ENCODE measurements at regions not wholly inside any gene's neighbourhood (a gene's known extent, or its start where the extent isn't known, plus 50 kb on each side); places are given as distances from the start of the nearest gene placed in this dataset.

DNA sequence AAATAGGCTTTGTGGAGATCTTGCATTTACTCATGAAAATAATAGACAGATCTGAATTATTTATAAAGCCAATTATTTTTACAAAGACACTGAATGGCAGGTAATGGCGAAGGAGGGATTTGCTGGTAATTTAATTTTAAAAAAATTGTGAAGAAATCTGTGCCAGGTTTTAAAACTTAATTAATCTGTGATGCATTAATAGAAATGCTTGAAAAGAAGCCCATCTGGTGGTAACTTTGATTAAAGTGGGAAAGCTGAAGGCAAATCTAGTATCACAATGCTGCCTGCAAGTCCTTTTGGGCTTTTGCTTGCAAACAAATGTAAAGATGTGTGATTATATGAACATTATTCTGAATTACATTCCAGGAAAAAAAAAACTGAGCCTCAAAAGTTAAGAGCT lies 433.2 kb upstream of the DEPDC1 start:
- no peak overlapping the region for H3K4me3 ChIP-seq
- no peak for TF ChIP-seq POLR2A (IDR thresholded peaks at IDR 0.05)
- no peak for TF ChIP-seq EP300 (IDR thresholded peaks at IDR 0.05)
- TF ChIP-seq POLR2AphosphoS5 (IDR thresholded peaks at IDR 0.05): no peak
- TF ChIP-seq, protein P1, sequence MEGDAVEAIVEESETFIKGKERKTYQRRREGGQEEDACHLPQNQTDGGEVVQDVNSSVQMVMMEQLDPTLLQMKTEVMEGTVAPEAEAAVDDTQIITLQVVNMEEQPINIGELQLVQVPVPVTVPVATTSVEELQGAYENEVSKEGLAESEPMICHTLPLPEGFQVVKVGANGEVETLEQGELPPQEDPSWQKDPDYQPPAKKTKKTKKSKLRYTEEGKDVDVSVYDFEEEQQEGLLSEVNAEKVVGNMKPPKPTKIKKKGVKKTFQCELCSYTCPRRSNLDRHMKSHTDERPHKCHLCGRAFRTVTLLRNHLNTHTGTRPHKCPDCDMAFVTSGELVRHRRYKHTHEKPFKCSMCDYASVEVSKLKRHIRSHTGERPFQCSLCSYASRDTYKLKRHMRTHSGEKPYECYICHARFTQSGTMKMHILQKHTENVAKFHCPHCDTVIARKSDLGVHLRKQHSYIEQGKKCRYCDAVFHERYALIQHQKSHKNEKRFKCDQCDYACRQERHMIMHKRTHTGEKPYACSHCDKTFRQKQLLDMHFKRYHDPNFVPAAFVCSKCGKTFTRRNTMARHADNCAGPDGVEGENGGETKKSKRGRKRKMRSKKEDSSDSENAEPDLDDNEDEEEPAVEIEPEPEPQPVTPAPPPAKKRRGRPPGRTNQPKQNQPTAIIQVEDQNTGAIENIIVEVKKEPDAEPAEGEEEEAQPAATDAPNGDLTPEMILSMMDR (IDR thresholded peaks at IDR 0.05): no peak
- H3K4me1 ChIP-seq: no peaks in the 10 kb centered on the region
- no peaks in the 10 kb centered on the region for H3K36me3 ChIP-seq
- DNase-seq: no peak
- WGBS, 2 donors: 89 to 94% methylated on average over 1 of the region's 1 CpG
- intact Hi-C loops (cut with DNase I): no loop called here
- no peaks in the 10 kb centered on the region for H3K9me3 ChIP-seq
- H3K27me3 ChIP-seq: no peaks in the 10 kb centered on the region
- H3K27ac ChIP-seq: no peak overlapping the region

DNA sequence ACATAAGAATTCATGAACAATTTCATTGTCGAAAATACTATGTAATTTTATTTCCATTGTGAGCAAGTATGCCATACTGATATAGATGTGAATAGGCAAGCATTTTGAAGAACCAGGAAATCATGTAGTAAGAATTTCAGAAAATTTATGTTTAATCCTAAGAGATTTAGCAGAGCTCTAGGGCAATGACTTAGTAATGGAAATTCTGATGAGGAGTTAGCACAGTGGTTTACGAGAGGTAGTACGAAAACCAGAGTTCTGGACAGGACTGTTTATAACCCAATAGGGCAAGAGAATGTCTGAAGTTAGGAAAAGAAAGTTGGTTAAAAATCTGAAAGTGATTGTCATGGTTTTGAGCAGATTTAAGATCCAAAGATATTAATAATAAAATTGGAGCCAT lies 439.6 kb upstream of the DEPDC1 start:
- 79 to 90% methylated on average over 3 of the region's 3 CpGs for WGBS, 2 donors
- H3K27ac ChIP-seq: peak overlapping the region in 2 of 4 donors; percentile 9 to 73
- intact Hi-C loops (cut with DNase I): no loop called here
- H3K4me3 ChIP-seq: no peak overlapping the region
- H3K27me3 ChIP-seq: no peaks in the 10 kb centered on the region
- no peaks in the 10 kb centered on the region for H3K36me3 ChIP-seq
- no peaks in the 10 kb centered on the region for H3K9me3 ChIP-seq
- no peak for DNase-seq
- TF ChIP-seq, protein P1 (IDR thresholded peaks at IDR 0.05): no peak
- TF ChIP-seq POLR2AphosphoS5 (IDR thresholded peaks at IDR 0.05) (peak; percentile 44 to 63 (median 54)), EP300 (IDR thresholded peaks at IDR 0.05) (peak in 1 of 4 donors; percentile 48), POLR2A (IDR thresholded peaks at IDR 0.05) (no peak)
- peaks cover 0 to 33% (median 22%) of the 10 kb centered on the region in 4 donors for H3K4me1 ChIP-seq

DNA sequence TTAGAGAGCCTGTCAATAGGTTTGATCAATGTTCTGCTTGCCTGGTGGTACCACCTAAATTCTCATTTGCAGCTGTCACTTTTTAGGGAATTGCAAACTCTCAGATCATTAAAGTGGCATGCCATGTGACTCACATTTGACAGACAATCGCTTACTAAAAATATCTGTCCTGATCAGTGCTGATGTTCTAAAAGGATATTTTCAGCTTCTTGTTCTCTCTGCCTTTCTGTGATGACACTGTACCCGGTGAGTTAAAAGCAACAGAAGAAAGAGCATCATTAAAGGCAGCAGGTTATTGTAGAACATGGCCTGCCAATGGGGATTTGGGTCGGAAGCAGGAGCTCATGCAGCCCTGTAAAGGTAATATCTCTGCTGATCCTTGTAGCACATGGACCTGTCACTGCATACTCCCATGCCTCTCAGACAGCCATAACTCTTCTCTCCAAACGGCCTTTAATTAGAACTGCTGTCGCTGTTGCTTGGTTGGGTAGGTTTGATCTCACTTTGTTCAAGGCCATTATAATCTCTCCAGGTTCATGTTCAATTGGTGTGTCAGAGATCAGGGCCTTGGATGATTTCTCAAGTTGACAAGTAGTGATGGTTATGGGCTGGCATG lies 441.3 kb upstream of the DEPDC1 start:
- no peaks in the 10 kb centered on the region for H3K36me3 ChIP-seq
- no peaks in the 10 kb centered on the region for H3K27me3 ChIP-seq
- H3K9me3 ChIP-seq: no peaks in the 10 kb centered on the region
- H3K4me3 ChIP-seq: no peak overlapping the region
- TF ChIP-seq, protein P1 (IDR thresholded peaks at IDR 0.05): no peak
- no peak for TF ChIP-seq EP300 (IDR thresholded peaks at IDR 0.05)
- no peak for TF ChIP-seq POLR2A (IDR thresholded peaks at IDR 0.05)
- no peak for TF ChIP-seq POLR2AphosphoS5 (IDR thresholded peaks at IDR 0.05)
- peak overlapping the region in 3 of 4 donors; percentile 9 to 73 (median 47) for H3K27ac ChIP-seq
- no peak for DNase-seq
- intact Hi-C loops (cut with DNase I): no loop called here
- peaks cover 0 to 33% (median 22%) of the 10 kb centered on the region in 4 donors for H3K4me1 ChIP-seq
- 84 to 88% methylated on average over 5 of the region's 5 CpGs for WGBS, 2 donors

DNA sequence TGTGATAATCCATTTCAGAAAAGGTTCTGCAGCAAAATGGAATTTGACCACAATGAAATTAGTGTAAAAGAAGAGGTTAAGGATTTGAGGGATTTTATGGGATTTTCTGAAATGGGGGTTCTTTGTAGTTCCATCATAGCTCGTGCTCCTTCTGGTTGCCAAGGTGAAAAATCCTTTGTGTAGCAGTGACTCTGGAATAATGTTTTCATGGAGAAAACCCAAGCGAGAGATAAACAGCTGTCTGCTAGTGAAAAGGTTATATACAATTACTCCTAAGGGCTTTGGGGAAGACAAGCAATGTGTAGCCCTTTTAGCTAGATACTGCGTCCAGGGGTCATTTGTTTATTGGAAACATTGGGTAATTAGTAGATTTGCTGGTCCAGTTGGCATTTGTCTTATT lies 453.2 kb upstream of the DEPDC1 start:
- no peak overlapping the region for H3K4me3 ChIP-seq
- no peaks in the 10 kb centered on the region for H3K36me3 ChIP-seq
- intact Hi-C loops (cut with DNase I): no loop called here
- H3K9me3 ChIP-seq: no peaks in the 10 kb centered on the region
- no peaks in the 10 kb centered on the region for H3K27me3 ChIP-seq
- DNase-seq: no peak
- TF ChIP-seq POLR2A (IDR thresholded peaks at IDR 0.05): no peak
- no peak for TF ChIP-seq EP300 (IDR thresholded peaks at IDR 0.05)
- H3K27ac ChIP-seq: no peak overlapping the region
- peaks cover 0 to 21% (median 18%) of the 10 kb centered on the region in 4 donors for H3K4me1 ChIP-seq
- WGBS, 2 donors: 70 to 75% methylated on average over 3 of the region's 3 CpGs

DNA sequence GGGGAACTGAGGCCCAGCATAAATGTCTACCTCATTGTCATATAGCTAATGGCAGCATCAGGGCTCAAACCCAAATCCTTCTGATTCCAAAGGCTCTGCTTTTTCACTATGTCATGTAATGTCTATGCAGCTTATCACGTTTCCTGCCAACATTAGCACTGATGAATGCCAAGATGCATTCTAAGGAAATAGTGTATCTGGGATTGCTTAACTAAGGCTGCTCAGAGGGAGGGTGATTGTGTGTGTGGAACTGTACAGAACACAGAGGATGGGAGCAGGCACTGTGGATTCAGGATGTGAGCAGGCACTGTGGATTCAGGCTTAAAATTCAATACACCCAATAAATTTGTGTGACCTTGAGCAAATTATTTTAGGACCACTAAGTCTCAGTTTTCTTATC lies 456.4 kb upstream of the DEPDC1 start:
- H3K4me1 ChIP-seq: peaks cover 0 to 33% (median 28%) of the 10 kb centered on the region in 4 donors
- H3K36me3 ChIP-seq: no peaks in the 10 kb centered on the region
- H3K4me3 ChIP-seq: no peak overlapping the region
- H3K9me3 ChIP-seq: no peaks in the 10 kb centered on the region
- 59 to 76% methylated on average over 1 of the region's 1 CpG for WGBS, 2 donors
- no peak for DNase-seq
- no peaks in the 10 kb centered on the region for H3K27me3 ChIP-seq
- intact Hi-C loops (cut with DNase I): no loop called here
- TF ChIP-seq, protein P1 (IDR thresholded peaks at IDR 0.05): no peak
- TF ChIP-seq EP300 (IDR thresholded peaks at IDR 0.05) (no peak), POLR2AphosphoS5 (IDR thresholded peaks at IDR 0.05) (no peak), POLR2A (IDR thresholded peaks at IDR 0.05) (no peak)
- peak overlapping the region in 1 of 4 donors; percentile 67 for H3K27ac ChIP-seq

Data from sigmoid colon (tissue), 6 donors.